ENCODE measurements at regions not wholly inside any gene's neighbourhood (a gene's known extent, or its start where the extent isn't known, plus 50 kb on each side); places are given as distances from the start of the nearest gene placed in this dataset.

GRCh38 chr1:38781872-38782617, 77.5 kb downstream of the RRAGC start:
- TF ChIP-seq SIN3A (IDR thresholded peaks at IDR 0.05; ENCODE audit: borderline replicate concordance, insufficient read depth, low read length) (no peak), REST (IDR thresholded peaks at IDR 0.05; ENCODE audit: insufficient read depth in 1 of 2, low read depth in 2 of 2, low read length in 2 of 2) (no peak), POLR2AphosphoS5 (IDR thresholded peaks at IDR 0.05; ENCODE audit: low read depth, low read length) (no peak), TAF1 (IDR thresholded peaks at IDR 0.05; ENCODE audit: borderline replicate concordance, insufficient read depth, low read length) (no peak), FOXP2 (optimal IDR thresholded peaks at IDR 0.05; ENCODE audit: borderline replicate concordance, extremely low read depth, extremely low read length, insufficient read depth) (no peak)

- no peak for TF ChIP-seq SIN3A (IDR thresholded peaks at IDR 0.05; ENCODE audit: borderline replicate concordance, insufficient read depth, low read length)
Observed at GRCh38 chr1:38780133-38780532, 79.4 kb downstream of the RRAGC start.

- TF ChIP-seq SIN3A (IDR thresholded peaks at IDR 0.05; ENCODE audit: borderline replicate concordance, insufficient read depth, low read length) (no peak), REST (IDR thresholded peaks at IDR 0.05; ENCODE audit: insufficient read depth in 1 of 2, low read depth in 2 of 2, low read length in 2 of 2) (no peak), TAF1 (IDR thresholded peaks at IDR 0.05; ENCODE audit: borderline replicate concordance, insufficient read depth, low read length) (no peak), POLR2AphosphoS5 (IDR thresholded peaks at IDR 0.05; ENCODE audit: low read depth, low read length) (no peak), FOXP2 (optimal IDR thresholded peaks at IDR 0.05; ENCODE audit: borderline replicate concordance, extremely low read depth, extremely low read length, insufficient read depth) (no peak)
Observed at GRCh38 chr1:38779491-38779890, 80.1 kb downstream of the RRAGC start.

- TF ChIP-seq TAF1 (IDR thresholded peaks at IDR 0.05; ENCODE audit: borderline replicate concordance, insufficient read depth, low read length): no peak
- TF ChIP-seq POLR2AphosphoS5 (IDR thresholded peaks at IDR 0.05; ENCODE audit: low read depth, low read length): no peak
- TF ChIP-seq SIN3A (IDR thresholded peaks at IDR 0.05; ENCODE audit: borderline replicate concordance, insufficient read depth, low read length): no peak
- TF ChIP-seq REST (IDR thresholded peaks at IDR 0.05; ENCODE audit: insufficient read depth in 1 of 2, low read depth in 2 of 2, low read length in 2 of 2): no peak
- no peak for TF ChIP-seq FOXP2 (optimal IDR thresholded peaks at IDR 0.05; ENCODE audit: borderline replicate concordance, extremely low read depth, extremely low read length, insufficient read depth)
Observed at GRCh38 chr1:38778521-38778920, 81.1 kb downstream of the RRAGC start.

GRCh38 chr1:38778051-38778450, 81.5 kb downstream of the RRAGC start:
- TF ChIP-seq POLR2AphosphoS5 (IDR thresholded peaks at IDR 0.05; ENCODE audit: low read depth, low read length) (no peak), TAF1 (IDR thresholded peaks at IDR 0.05; ENCODE audit: borderline replicate concordance, insufficient read depth, low read length) (no peak), SIN3A (IDR thresholded peaks at IDR 0.05; ENCODE audit: borderline replicate concordance, insufficient read depth, low read length) (no peak)

GRCh38 chr1:38777464-38777957, 82.1 kb downstream of the RRAGC start:
- TF ChIP-seq TAF1 (IDR thresholded peaks at IDR 0.05; ENCODE audit: borderline replicate concordance, insufficient read depth, low read length): no peak
- TF ChIP-seq SIN3A (IDR thresholded peaks at IDR 0.05; ENCODE audit: borderline replicate concordance, insufficient read depth, low read length): no peak
- TF ChIP-seq REST (IDR thresholded peaks at IDR 0.05; ENCODE audit: insufficient read depth in 1 of 2, low read depth in 2 of 2, low read length in 2 of 2): no peak

Data from PFSK-1 (cell line).